OCI-LY1 (cell line): ENCODE measurements at regions not wholly inside any gene's neighbourhood (a gene's known extent, or its start where the extent isn't known, plus 50 kb on each side); places are given as distances from the start of the nearest gene placed in this dataset.

Source experiments
- H2AFZ ChIP-seq: fragments of 200-600 bp; sonication (generic), shearing (Covaris generic); 2 replicates; pipeline ENCODE4 v1.6.0; 2014; ENCODE audit warnings: antibody characterized with exemption, mild to moderate bottlenecking, low read length
- H3F3A ChIP-seq: fragments of 200-600 bp; sonication (generic), shearing (Covaris generic); 2 replicates; pipeline ENCODE4 v1.6.0; 2014; ENCODE audit warnings: mild to moderate bottlenecking, antibody characterized with exemption, low read length, moderate library complexity; ENCODE audit not compliant: insufficient read depth
- H3K27ac ChIP-seq: fragments of 200-600 bp; sonication (generic); 2 replicates; pipeline ENCODE4 v1.5.1; 2014; ENCODE audit warnings: low read length, mixed run types, mild to moderate bottlenecking, low read depth; ENCODE audit not compliant: poor library complexity, severe bottlenecking
- H3K27me3 ChIP-seq: fragments of 200-600 bp; sonication (generic); 2 replicates; pipeline ENCODE4 v1.6.0; 2014; ENCODE audit warnings: antibody characterized with exemption, mild to moderate bottlenecking, low read length, moderate library complexity; ENCODE audit not compliant: insufficient read depth
- H3K36me3 ChIP-seq: fragments of 200-600 bp; sonication (generic); 2 replicates; pipeline ENCODE4 v1.6.1; 2014; ENCODE audit warnings: mild to moderate bottlenecking, antibody characterized with exemption, low read length, moderate library complexity, mixed read lengths; ENCODE audit not compliant: insufficient read depth
- H3K4me1 ChIP-seq: fragments of 200-600 bp; sonication (generic); 2 replicates; pipeline ENCODE4 v1.5.1; 2014; ENCODE audit warnings: mild to moderate bottlenecking, low read length, moderate library complexity; ENCODE audit not compliant: insufficient read depth, severe bottlenecking
- H3K4me2 ChIP-seq: fragments of 200-600 bp; sonication (generic), shearing (Covaris generic); 2 replicates; pipeline ENCODE4 v1.6.1; 2014; ENCODE audit warnings: low read length
- H3K4me3 ChIP-seq: fragments of 200-600 bp; sonication (generic); 2 replicates; pipeline ENCODE4 v1.5.1; 2014; ENCODE audit warnings: low read length, low read depth, mild to moderate bottlenecking, mixed read lengths; ENCODE audit not compliant: poor library complexity, severe bottlenecking
- H3K79me2 ChIP-seq: fragments of 200-600 bp; shearing (Covaris generic); 2 replicates; pipeline ENCODE4 v1.6.1; 2016; ENCODE audit warnings: mixed run types, low read length, mixed read lengths; ENCODE audit not compliant: insufficient read depth
- H3K9ac ChIP-seq: fragments of 200-600 bp; sonication (generic), shearing (Covaris generic); 2 replicates; pipeline ENCODE4 v1.6.1; 2014; ENCODE audit warnings: mild to moderate bottlenecking, low read length, mixed read lengths
- H3K9me2 ChIP-seq: fragments of 200-600 bp; sonication (generic), shearing (Covaris generic); 2 replicates; pipeline ENCODE4 v1.6.1; 2014; ENCODE audit warnings: low read depth, mild to moderate bottlenecking, low read length, mixed read lengths
- H3K9me3 ChIP-seq: fragments of 200-600 bp; shearing (Covaris generic); 2 replicates; pipeline ENCODE4 v1.6.1; 2014; ENCODE audit warnings: low read length, mixed read lengths
- H4K20me1 ChIP-seq: fragments of 200-600 bp; sonication (generic), shearing (Covaris generic); 2 replicates; pipeline ENCODE4 v1.6.0; 2016; ENCODE audit warnings: mild to moderate bottlenecking, low read length; ENCODE audit not compliant: insufficient read depth
- EZH2 ChIP-seq: fragments of 200-600 bp; sonication (generic), shearing (Covaris generic); IDR thresholded peaks from 2 replicates; pipeline ENCODE4 v1.8.0; 2017; ENCODE audit warnings: borderline replicate concordance, mixed run types, mild to moderate bottlenecking, antibody characterized with exemption, low read length, moderate library complexity, mixed read lengths
- TF ChIP-seq, protein P1 (sequence below): fragments of 200-600 bp; sonication (generic), shearing (Covaris generic); IDR thresholded peaks from 2 replicates; pipeline ENCODE4 v1.5.1; 2017; ENCODE audit warnings: mild to moderate bottlenecking, antibody characterized with exemption, low read length, moderate library complexity, mixed read lengths

DNA sequence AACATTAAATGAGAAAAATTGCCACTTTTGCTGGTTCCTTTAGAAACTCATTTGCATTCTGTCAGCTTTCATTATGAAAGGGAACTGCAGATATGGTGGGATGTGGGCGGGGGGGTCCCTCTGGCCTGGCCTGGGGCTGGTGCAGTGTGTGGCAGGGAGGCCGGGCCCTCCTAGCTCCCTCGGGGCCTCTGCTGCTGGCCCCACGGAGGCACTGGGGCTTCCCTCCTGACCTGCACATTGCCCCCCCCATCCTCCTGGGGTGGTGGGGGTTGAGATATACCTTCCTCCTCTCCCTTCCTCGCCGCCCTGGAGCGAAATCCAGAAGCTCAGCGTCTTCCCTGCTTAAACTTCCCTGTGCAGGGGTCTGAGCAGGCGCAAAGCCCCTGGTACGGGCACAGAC, 1005.9 kb downstream of the BRD1 start:
- H3K9ac ChIP-seq, result no peak overlapping the region
- H3K79me2 ChIP-seq, result no peaks in the 10 kb centered on the region
- H3K9me3 ChIP-seq, result no peaks in the 10 kb centered on the region
- TF ChIP-seq EZH2, result no peak
- TF ChIP-seq, protein P1, sequence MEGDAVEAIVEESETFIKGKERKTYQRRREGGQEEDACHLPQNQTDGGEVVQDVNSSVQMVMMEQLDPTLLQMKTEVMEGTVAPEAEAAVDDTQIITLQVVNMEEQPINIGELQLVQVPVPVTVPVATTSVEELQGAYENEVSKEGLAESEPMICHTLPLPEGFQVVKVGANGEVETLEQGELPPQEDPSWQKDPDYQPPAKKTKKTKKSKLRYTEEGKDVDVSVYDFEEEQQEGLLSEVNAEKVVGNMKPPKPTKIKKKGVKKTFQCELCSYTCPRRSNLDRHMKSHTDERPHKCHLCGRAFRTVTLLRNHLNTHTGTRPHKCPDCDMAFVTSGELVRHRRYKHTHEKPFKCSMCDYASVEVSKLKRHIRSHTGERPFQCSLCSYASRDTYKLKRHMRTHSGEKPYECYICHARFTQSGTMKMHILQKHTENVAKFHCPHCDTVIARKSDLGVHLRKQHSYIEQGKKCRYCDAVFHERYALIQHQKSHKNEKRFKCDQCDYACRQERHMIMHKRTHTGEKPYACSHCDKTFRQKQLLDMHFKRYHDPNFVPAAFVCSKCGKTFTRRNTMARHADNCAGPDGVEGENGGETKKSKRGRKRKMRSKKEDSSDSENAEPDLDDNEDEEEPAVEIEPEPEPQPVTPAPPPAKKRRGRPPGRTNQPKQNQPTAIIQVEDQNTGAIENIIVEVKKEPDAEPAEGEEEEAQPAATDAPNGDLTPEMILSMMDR, result no peak
- H4K20me1 ChIP-seq, result no peaks in the 10 kb centered on the region
- no peak overlapping the region for H3K4me3 ChIP-seq
- no peaks in the 10 kb centered on the region for H3K9me2 ChIP-seq
- H3K4me2 ChIP-seq, result no peak overlapping the region
- no peaks in the 10 kb centered on the region for H3K36me3 ChIP-seq
- H3K27me3 ChIP-seq, result no peaks in the 10 kb centered on the region
- H3F3A ChIP-seq, result no peaks in the 10 kb centered on the region
- no peaks in the 10 kb centered on the region for H3K4me1 ChIP-seq
- no peak overlapping the region for H2AFZ ChIP-seq
- no peak overlapping the region for H3K27ac ChIP-seq

DNA sequence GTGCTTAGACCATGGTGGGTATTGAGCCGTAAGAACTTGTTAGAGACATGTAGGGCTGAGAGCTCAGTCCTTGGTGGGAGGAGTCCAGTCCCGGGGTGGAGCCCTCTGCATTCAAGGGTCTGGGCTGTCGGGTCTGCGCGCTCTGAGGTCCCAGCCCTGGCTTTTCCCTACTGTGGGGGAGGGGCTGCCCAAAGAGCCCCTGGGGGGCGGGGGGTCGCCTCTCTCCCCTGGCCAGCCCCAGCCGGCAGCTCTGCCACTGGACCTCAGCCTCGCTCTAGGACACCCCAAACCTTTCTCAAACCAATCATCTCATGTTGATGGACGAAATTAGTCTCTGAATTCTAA, 1006.4 kb downstream of the BRD1 start:
- Histone ChIP-seq H3F3A (no peaks in the 10 kb centered on the region), H3K27me3 (no peaks in the 10 kb centered on the region), H3K9ac (no peak overlapping the region), H3K36me3 (no peaks in the 10 kb centered on the region), H3K4me3 (no peak overlapping the region), H3K4me2 (no peak overlapping the region), H3K4me1 (no peaks in the 10 kb centered on the region), H3K9me2 (no peaks in the 10 kb centered on the region), H3K27ac (no peak overlapping the region), H2AFZ (no peak overlapping the region), H4K20me1 (no peaks in the 10 kb centered on the region), H3K79me2 (no peaks in the 10 kb centered on the region), H3K9me3 (no peaks in the 10 kb centered on the region)
- TF ChIP-seq, protein P1, result no peak

DNA sequence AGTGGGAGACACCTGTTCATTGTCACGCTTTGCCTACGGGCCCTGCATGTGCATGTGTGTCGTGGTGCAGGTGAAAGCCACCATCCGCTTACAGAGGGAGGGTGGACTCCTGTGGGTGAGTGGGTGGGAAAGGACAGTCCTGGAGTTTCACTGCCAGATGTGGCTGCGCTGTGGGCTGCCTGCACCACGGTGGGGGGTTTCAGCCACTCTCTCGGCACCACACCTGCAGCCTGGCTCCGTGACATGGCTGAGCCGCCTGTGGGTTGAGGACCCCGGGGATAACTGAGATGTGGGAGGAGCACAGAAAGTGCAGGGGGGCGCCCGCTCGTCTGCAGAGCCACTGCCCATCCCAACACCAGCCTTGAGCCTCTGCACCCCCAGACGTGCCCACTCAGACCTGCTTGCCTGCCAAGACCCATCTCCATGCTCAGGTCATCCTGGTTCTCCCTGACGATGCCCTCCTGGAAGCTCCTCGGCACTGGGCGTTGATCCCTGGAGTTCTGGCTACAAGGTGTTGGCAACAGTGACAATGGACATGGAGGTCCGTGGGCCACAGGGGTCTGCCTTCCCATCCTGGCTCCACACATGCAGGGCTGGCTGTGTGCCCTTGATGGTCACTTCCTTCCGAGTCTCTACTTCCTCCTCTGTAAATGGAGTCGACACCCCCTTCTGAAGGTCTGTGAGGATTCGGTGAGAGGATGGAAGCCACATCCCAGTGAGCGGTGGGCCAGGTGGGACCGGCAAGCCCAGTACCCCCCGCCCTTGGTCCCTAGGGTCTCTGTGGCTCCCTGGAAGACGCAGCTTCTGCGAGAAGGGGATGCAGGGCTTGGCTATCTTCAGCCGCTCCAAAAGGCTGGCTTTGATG, 1007.0 kb downstream of the BRD1 start:
- Histone ChIP-seq H3K4me2 (no peak overlapping the region), H3K79me2 (no peaks in the 10 kb centered on the region), H3K27me3 (no peaks in the 10 kb centered on the region), H3K9me3 (no peaks in the 10 kb centered on the region), H2AFZ (no peak overlapping the region), H4K20me1 (no peaks in the 10 kb centered on the region), H3F3A (no peaks in the 10 kb centered on the region), H3K4me3 (no peak overlapping the region), H3K9me2 (no peaks in the 10 kb centered on the region), H3K36me3 (no peaks in the 10 kb centered on the region), H3K4me1 (no peaks in the 10 kb centered on the region), H3K27ac (no peak overlapping the region), H3K9ac (no peak overlapping the region)
- TF ChIP-seq, protein P1, result no peak
- TF ChIP-seq EZH2, result no peak
